ENCODE measurements at regions not wholly inside any gene's neighbourhood (a gene's known extent, or its start where the extent isn't known, plus 50 kb on each side); places are given as distances from the start of the nearest gene placed in this dataset.
A peak's percentile ranks its signal among the peaks of the same experiment; 100 is the strongest.
"Not testable (repeated sequence)": the region's sequence is repeated elsewhere in the genome, so short reads cannot be mapped to it uniquely, and the experiment has no call there.

DNA sequence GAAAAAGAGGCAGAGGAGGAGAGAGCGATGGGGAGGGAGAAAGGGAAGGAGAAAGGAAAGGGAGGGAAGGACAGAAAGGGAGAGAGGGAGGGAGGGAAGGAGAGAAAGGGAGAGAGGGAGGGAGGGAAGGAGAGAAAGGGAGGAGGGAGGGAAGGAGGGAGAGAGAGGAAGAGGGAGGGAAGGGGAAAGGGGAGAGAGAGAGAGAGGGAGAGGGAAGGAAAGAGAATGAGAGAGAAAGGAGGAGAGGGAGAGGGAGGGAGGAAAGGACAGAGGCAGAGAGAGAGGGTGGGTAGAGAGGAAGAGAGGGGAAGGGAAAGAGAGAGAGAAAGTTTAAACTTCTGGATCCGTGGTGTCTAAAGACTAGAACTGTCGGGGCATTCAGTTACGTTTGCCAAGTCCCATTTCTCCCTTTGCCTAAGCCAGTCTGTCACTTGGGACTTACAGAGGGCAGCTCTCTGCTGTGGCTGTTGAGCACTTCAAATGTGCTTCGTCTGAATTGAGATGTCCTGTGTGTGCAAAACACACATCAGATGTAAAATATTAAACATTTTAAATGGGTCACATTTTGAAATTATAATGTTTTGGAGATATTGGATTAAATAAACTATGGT, 62.6 kb downstream of the PLXNA1 start:
- no peak for DNase-seq

DNA sequence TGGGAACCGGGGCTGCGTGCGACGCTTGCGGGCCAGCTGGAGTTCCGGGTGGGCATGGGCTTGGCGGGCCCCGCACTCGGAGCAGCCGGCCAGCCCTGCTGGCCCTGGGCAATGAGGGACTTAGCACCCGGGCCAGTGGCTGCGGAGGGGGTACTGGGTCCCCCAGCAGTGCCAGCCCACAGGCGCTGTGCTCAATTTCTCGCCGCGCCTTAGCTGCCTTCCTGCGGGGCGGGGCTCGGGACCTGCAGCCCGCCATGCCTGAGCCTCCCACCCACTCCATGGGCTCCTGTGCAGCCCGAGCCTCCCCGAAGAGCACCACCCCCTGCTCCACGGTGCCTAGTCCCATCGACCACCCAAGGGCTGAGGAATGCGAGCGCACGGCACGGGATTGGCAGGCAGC, 63.8 kb downstream of the PLXNA1 start:
- not testable (repeated sequence) for DNase-seq

DNA sequence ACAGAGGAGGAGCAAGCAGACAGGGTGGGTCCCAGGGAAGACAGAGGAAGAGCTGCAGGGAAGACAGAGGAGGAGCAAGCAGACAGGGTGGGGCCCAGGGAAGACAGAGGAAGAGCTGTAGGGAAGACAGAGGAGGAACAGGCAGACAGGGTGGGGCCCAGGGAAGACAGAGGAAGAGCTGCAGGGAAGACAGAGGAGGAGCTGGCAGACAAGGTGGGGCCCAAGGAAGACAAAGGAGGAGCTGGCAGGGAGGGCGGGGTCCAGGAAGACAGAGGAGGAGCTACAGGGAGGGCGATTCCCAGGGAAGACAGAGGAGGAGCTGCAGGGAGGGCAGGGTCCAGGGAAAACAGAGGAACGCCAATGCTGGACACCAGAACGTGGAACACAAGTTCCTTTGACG, 66.5 kb downstream of the PLXNA1 start:
- DNase-seq = no peak

DNA sequence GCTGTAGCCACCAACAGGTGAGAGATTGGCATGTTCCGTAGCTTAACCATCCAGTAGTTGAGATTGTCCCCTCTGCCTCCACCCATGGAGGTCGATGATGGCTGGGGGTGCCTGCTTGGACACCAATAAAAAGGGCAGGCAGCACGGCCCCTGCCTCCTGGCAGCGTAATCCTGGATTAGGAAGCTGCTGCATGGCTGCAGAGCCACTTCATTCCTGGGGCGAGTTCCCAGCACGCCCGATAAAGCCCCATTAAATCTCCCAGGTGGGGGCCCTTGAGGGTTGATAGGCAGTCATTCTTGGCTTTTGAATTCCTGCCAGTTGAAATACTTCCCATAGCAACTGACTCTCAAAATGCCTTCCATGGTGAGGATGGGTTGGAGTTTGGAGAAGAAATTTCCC, 67.8 kb downstream of the PLXNA1 start:
- no peak for DNase-seq

DNA sequence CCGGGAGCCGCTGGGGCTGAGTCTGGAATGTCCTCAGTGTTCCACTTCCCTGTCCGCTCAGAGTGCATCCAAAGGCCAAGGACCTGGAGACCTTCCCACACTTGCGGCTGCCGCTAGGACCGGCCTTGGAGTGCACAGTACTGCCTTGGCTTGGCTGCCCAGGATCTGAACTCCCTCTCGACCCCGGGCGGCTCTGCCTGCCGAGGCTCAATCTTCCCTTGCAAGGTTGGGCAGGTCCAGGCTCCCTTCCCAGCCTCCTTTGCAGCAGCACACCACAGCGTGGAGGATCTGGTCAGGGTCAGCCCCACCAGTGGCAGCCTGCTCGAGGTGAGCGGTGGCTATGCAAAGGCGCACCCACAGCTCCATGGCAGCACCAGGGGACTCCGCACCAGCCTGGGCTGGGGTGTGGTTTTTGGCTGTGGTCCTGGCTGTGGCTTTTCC, 69.2 kb downstream of the PLXNA1 start:
- DNase-seq = peak in 2 of 58 donors; percentile 10 to 16

DNA sequence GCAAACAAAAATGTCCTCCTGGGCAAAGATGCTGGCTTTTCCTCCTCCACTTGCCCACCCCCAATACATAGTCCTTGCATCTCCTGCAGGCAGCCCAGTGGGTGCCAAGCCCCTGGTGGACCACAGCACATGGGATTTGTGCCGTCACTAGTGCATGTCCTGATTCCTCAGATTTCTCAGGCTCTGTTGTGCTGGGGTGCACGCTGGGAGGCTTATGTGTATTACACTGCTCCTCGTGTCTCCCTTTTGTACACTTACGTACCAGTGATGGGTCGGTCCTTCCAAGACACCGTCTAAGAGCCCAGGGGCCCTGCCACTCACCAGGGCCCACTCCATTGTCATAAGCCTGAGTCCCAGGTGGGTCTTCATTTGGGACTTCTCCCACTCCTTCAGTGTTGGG, 70.1 kb downstream of the PLXNA1 start:
- no peak for DNase-seq

DNA sequence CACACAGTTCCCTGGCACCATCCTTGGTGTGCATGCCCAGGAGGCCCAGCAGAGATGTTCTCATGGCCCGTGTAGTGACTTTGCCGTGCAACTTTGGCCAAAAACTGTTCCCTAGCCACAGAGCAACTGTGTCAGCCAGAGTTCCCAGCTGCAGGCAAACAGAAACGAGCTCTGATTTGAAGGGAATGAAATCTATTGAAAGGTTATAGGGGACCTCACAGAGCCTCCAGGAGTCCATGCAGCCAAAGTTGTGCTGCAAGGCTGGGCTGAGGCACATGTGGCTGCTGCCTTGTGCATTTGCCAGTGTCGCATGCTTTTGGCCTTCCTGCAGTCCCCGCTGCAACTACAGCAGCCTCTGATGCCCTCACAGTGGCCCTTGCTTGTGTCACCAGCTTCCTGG, 70.5 kb downstream of the PLXNA1 start:
- DNase-seq = no peak

DNA sequence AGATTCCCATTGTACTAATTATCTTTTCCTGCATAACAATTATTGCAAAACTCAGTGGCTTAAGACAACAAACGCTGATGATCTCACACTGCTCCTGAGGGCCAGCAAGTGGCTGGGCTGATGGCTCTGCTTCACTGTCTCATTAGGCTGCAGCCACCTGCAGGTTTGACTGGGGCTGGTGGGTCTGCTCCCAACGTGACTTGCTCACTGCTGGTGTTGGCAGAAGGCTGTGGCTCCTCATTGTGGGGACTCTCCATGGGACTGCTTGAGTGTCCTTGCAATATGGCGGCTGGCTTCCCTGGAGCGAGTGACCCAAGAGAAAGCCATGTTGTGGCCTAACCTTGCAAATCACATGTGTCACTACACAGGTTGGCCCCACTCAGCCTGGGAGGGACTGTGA, 71.1 kb downstream of the PLXNA1 start:
- no peak for DNase-seq

DNA sequence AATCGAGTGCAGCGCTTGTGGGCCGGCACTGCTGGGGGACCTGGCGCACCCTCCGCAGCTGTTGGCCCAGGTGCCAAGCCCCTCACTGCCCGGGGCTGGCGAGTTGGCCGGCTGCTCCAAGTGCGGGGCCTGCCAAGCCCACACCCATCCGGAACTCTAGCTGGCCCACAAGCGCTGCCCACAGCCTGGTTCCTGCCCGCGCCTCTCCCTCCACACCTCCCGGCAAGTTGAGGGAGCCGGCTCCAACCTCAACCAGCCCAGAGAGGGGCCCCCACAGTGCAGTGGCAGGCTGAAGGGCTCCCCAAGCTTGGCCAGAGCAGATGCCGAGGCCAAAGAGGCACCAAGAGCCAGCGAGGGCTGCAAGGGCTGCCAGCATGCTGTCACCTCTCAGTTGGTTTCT, 73.4 kb downstream of the PLXNA1 start:
- no peak for DNase-seq

DNA sequence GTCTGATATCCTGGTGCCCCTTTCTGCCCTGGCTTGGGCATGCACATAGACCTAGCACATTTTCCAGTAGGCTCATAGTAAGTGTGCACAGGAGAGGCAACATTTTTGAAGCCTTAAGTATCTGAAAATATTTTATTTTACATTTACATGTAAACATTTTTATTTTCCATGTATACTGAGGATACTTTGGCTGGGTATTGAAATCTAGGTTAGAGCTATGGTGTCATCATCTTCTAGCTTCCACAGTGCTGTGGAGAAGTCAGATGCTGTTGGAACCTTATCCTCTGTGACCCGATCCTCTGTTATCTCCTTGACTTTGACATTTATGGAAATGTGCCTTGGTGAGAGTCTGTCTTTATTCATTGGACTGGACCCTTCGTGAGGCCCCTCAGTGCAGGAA, 74.1 kb downstream of the PLXNA1 start:
- DNase-seq = no peak

DNA sequence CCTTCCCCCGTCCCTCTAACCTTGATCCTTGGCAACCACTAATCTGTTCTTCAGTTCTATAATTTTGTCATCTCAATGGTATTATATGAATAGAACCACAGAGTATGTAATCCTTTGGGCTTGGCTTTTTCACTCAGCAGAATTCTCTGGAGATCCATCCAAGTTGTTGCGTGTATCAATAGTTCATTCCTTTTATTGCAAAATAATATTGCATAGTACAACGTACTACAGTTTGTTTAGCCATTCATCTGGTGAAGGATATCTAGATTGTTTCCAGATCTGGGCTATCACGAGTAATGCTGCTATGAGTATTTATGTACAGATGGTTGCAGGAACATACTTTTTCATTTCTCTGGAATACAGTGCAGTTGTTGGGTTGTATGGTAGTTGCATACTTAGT, 76.2 kb downstream of the PLXNA1 start:
- no peak for DNase-seq

DNA sequence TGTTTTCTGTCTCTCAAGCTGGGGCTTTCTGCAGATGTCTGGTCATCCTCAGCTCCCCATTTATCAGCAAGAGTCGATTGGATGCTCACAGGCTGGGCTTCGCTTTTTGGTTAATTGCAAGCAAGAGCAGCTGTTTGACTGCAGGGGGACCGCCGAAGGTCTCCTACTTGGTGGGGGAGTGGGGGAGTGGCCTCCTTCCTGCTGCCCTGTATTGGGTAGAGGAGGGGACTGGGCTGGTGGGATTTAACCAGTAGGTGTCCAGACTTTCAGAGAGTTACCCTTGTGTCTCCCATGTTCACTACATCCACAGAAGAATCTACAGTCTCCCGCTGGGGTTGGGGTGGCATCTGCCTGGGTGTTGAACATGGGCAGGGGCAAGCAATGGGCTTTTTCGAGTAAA, 78.7 kb downstream of the PLXNA1 start:
- DNase-seq = no peak

DNA sequence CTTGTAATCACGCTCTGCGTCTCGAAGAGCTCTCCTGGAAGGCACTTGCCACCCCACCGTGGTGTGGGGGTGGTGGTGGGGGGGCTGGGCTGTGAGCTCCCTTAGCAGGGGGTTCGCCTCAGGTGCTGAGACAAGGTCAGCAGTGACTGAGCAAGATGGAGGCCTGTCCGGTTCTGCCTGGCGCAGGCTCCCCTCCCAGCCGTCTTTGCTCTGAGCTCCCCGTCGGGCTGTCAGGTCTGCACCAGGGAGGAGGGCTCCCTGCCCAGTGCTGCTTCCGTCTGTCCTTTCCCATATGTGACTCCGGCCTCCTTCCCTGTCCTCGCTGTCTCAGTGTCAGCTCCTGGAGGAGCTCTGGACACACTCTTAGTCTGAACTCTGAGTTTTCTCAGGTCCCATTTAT, 80.0 kb downstream of the PLXNA1 start:
- DNase-seq = no peak

DNA sequence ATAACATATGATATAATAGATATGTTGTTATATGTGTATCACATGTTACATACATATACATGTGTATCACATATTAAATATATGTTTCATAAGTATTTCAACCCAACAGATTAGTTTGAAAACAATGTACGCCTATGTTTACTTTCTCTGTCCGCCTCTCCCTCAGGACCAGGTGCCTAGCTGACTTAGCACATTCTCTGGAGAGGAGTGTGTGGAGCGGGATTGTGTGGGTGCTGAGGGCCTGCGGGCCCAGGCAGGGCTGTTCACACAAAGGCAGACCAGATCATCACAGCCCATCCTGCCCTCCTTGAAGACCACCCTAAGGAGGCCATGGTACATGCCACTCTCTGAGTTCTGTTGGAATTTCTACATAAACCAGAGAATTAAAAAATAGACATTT, 81.0 kb downstream of the PLXNA1 start:
- DNase-seq = no peak

DNA sequence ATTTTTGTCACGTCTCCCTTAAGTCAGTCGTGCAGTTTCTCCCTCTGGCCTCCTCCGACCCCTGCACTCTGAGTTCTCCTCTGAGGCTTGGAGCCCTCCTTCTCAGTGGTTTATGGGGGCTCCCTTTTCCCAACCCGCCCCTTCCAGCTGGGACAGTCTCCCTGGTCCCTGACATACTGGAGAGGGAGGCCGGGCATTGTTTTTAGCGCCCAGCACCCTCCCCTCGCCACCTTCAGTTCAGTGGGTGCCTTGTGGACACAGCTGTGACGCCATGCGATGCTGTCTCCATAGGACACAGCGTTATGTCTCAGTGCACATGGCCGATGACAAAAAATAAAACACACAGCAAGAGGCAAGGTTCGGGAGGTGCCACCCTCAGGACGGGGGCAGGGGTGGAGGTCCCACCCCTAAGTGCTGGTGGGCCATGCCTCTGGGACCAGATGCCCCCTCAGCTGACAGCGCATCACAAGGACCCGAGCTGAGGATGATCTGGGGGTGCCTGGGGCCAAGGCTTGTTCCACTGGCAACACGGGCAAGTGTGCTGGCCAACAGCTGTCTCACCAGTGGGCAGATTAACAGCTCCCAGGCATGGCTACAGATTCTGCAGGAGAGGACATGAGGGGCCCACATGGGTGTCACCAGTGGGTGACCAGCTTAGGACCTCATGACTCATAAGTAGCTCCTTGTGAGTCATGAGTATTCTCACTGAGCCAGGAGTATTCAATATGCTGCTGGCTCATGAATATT, 81.6 kb downstream of the PLXNA1 start:
- no peak for DNase-seq

DNA sequence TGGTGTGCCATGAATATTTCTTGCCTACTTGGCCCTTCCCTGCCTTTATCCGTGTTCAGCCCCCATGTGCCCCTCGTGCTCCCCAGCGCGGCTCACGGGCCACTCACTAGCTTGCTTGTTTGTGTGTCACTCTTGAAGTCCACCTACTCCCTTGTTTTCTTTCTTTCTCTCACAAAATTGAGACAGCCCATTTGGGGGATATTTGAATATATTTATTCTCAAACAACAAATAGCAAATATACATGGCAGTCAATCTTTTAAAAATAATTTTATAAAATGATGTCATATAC, 82.2 kb downstream of the PLXNA1 start:
- no peak for DNase-seq

DNA sequence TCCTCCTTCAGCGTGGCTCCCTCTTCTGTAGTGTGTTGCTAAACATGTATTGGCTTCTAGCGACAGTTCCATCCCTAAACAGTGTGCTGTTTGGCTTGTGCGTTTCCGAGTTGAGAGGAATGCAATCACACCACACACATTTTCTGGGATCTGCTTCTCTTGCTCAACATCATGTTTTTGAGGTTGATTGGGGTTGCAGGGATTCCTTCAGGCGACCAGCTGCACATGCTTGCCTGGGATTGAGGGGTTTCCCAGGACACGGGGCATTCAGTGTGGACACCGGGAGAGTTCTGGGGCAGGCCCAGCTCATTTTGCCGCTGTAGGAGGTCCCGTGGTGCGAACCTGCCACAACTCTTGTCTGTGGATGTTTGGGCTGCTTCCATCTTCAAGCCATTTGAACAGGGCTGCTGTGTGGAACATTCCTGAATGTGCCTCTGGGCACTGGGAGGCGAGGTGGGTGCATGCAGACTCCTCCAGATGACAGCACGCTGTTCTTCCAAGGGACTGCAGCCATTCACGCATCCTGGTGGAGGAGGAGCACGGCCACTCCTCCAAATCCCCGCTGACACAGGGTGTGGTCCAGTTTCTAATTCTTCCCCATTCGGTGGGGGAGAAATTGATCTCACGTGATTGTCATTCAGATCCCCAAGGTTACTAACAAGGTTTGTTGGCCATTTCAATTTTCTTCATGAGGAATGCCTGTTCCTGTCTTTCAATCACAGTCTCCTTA, 82.8 kb downstream of the PLXNA1 start:
- DNase-seq = peak in 12 of 58 donors; percentile 2 to 68 (median 16)

DNA sequence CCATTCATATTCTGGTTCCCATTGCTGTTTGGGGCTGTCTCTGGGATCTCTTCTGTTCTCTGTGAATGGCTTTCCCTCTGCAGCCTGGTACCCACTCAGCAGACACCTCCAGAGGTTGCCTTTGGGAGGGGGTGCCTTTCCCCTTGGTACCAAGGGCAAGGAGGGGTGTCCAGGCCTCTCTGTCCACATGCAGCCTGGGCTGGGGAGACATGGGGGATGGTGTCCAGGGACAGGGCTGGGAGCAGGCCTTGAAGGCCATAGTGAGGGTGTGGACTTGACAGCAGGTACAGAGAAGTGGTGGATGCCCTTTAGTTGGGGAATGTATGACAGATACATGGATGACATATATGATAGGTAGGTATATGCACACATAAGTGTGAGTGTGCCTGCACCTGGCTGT, 83.7 kb downstream of the PLXNA1 start:
- no peak for DNase-seq

DNA sequence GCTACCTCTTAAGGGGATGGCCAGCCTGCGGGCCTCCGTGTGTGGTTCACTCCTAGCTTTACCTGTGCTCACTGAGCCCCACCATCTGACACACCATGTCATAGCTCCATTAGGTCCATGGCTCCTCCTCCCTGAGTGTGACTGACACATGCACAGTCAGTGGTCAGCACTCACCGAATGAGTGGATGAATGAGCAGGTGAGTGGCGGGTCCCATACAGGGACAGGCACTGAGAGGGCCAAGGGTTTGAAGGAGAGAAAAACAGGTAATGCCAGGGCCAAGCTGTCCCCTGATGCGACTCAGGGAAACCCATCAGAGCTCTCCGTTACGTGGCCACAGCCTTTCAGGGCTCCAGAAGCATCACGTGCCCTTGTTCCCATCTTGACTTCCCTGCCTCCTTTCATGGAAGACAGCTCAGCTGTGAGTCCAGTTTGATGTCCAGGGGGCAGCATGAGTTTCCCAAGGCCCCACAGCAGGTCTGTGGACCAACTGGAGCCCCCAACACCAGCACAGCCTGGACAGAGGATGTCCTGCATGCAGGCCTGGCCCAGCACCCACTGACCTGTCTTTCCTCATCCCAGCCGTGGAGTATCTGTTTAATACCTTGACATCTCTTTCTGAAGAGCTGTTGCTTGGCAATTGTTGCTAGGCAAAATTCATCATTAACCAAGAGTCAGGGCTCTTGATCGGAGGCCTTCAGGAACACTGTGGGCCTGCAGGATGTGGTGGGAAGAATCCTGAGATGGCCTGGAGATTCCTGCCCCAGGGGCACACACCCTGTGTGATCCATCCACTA, 84.4 kb downstream of the PLXNA1 start:
- DNase-seq = no peak

DNA sequence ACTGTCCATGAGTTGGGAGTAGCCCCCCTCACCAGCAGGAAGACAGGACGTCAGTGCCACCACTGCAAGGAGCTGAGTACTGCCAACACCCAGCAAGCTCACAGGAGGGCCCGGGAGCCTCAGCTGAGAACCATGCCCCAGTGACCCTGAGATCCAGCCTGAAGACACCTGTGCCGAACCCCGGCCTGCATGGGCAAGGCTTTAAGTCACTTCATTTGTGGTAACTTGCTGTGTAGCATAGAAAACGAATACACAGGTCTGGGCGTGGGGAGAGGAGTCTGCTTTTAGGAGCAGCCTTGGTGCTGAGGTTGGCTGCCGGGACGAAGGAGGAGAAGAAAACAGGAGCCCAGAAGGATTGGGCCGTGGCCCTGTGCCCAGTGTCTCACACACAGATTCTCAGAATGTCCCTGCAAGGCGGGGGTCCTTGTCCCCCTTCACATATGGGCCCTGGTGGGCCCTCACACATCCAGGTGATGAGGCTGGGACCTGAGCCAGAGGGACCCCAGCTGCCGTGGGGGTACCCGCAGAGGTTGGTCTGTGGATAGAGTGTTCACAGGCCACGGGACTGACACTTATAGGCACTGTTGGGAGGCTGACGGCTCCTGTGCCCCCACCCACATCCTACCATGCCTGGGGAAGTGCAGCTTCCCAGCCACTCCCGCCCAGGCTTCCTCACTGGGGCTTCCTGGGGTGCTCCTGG, 85.3 kb downstream of the PLXNA1 start:
- no peak for DNase-seq

DNA sequence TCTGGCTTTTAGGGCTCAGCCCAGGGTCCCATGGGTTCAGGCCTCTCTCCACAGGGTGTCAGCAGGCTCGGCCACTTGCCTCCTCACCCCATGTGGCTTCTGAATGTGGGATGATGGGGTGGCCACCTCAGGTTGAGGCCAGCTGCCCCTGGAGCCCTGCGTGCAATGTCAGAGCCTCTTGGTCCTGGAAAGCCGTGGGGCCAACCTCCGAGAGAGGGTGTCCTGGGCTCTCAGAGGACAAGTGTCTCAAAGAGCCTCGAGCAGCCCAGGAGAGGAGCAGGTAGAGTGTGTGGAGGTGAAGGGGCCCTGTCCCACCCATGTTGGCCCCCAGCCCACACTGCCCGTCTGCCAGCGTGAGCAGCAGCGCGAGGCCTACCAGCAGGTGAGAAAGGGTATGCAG, 86.0 kb downstream of the PLXNA1 start:
- no peak for DNase-seq

All from anterior cingulate cortex (tissue), 58 donors.